Astrocyte (in vitro differentiated cells and primary cell): ENCODE measurements at regions not wholly inside any gene's neighbourhood (a gene's known extent, or its start where the extent isn't known, plus 50 kb on each side); places are given as distances from the start of the nearest gene placed in this dataset.

Experiments used
- CTCF ChIP-seq: IDR thresholded peaks from 2 replicates; pipeline ENCODE4 v1.5.1; 2011; ENCODE audit warnings: low read depth, mild to moderate bottlenecking, inconsistent platforms, low read length, moderate library complexity; ENCODE audit not compliant: insufficient read depth
- EZH2 ChIP-seq: IDR thresholded peaks from 2 replicates; pipeline ENCODE4 v1.6.1; 2012; ENCODE audit warnings: mild to moderate bottlenecking, low read length, inconsistent platforms; ENCODE audit not compliant: insufficient read depth

- TF ChIP-seq CTCF (no peak), EZH2 (no peak)
Measured at GRCh38 chr5:118561235-118561634, 427.1 kb downstream of the DTWD2 start.
